BLaER1 (cell line): ENCODE measurements at regions not wholly inside any gene's neighbourhood (a gene's known extent, or its start where the extent isn't known, plus 50 kb on each side); places are given as distances from the start of the nearest gene placed in this dataset.
"Not testable (repeated sequence)": the region's sequence is repeated elsewhere in the genome, so short reads cannot be mapped to it uniquely, and the experiment has no call there.

Experiments used
- H3K27ac ChIP-seq: shearing (Covaris generic); formaldehyde crosslinking; 2 replicates; pipeline ENCODE4 v1.8.1; 2022
- H3K27me3 ChIP-seq: shearing (Covaris generic); formaldehyde crosslinking; 2 replicates; pipeline ENCODE4 v1.8.1; 2022
- H3K36me3 ChIP-seq: shearing (Covaris generic); formaldehyde crosslinking; 2 replicates; pipeline ENCODE4 v1.8.1; 2022
- H3K4me1 ChIP-seq: shearing (Covaris generic); formaldehyde crosslinking; 2 replicates; pipeline ENCODE4 v1.8.1; 2022
- H3K4me2 ChIP-seq: shearing (Covaris generic); formaldehyde crosslinking; 2 replicates; pipeline ENCODE4 v1.8.1; 2022
- H3K4me3 ChIP-seq: shearing (Covaris generic); formaldehyde crosslinking; 2 replicates; pipeline ENCODE4 v1.8.1; 2022
- H3K9ac ChIP-seq: shearing (Covaris generic); formaldehyde crosslinking; 2 replicates; pipeline ENCODE4 v1.8.1; 2022
- H3K9me3 ChIP-seq: shearing (Covaris generic); formaldehyde crosslinking; 2 replicates; pipeline ENCODE4 v1.8.1; 2022
- H4K20me1 ChIP-seq: shearing (Covaris generic); formaldehyde crosslinking; 2 replicates; pipeline ENCODE4 v1.8.1; 2022
- Cebpa-rat ChIP-seq: shearing (Covaris generic); IDR thresholded peaks from 2 replicates; pipeline ENCODE4 v1.8.1; 2022

GRCh38 chr3:62948921-62949320 lies 73.7 kb upstream of the CADPS start:
- Histone ChIP-seq H3K27ac (no peak overlapping the region), H3K27me3 (no peaks in the 10 kb centered on the region), H3K9me3 (no peaks in the 10 kb centered on the region), H3K4me1 (no peaks in the 10 kb centered on the region), H3K4me2 (no peak overlapping the region), H3K36me3 (no peaks in the 10 kb centered on the region), H3K9ac (no peak overlapping the region), H4K20me1 (no peaks in the 10 kb centered on the region), H3K4me3 (no peak overlapping the region)
- no peak for TF ChIP-seq Cebpa-rat

DNA sequence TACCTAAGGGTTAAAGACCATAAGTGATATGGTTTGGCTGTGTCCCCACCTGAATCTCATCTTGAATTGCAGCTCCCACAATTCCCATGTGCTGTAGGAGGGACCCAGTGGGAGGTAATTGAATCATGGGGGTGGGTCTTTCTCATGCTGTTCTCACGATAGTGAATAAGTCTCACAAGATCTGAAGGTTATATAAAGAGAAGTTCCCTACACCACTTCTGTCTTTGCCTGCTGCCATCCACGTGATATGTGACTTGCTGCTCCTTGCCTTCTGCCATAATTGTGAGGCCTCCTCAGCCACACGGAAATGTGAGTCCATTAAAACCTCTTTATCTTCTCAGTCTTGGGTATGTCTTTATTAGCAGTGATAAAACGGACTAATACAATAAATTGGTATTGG lies 75.0 kb upstream of the CADPS start:
- Histone ChIP-seq H3K27me3 (no peaks in the 10 kb centered on the region), H3K4me2 (no peak overlapping the region), H3K4me3 (no peak overlapping the region), H4K20me1 (no peaks in the 10 kb centered on the region), H3K27ac (no peak overlapping the region), H3K36me3 (no peaks in the 10 kb centered on the region), H3K4me1 (peaks cover 7% of the 10 kb centered on the region; the same call in 1 of the 2 replicates), H3K9me3 (no peaks in the 10 kb centered on the region), H3K9ac (no peak overlapping the region)
- no peak for TF ChIP-seq Cebpa-rat

DNA sequence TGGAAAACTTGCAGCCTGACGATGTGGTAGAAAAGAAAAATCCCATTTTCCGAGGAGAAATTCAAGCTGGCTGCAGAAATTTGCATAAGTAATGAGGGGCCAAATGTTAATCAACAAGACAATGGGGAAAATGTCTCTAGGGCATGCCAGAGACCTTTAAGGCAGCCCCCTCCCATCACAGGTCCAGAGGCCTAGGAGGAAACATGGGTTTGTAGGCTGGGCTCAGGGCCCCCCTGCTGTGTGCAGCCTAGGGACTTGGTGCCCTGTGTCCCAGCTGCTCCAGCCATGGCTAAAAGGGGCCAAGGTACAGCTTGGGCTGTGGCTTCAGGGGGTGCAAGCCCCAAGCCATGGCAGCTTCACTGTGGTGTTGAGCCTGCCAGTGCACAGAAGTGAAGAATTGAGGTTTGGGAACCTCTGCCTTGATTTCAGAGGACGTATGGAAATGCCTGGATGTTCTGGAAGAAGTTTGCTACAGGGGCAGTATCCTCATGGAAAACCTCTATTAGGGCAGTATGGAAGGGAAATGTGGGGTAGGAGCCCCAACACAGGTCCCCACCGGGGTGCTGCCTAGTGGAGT lies 75.9 kb upstream of the CADPS start:
- no peak overlapping the region for H3K27ac ChIP-seq
- no peak for TF ChIP-seq Cebpa-rat
- no peaks in the 10 kb centered on the region for H3K27me3 ChIP-seq
- peaks cover 7% of the 10 kb centered on the region; the same call in 1 of the 2 replicates for H3K4me1 ChIP-seq
- no peaks in the 10 kb centered on the region for H3K36me3 ChIP-seq
- H3K4me2 ChIP-seq, result no peak overlapping the region
- H3K9me3 ChIP-seq, result no peaks in the 10 kb centered on the region
- H4K20me1 ChIP-seq, result no peaks in the 10 kb centered on the region
- no peak overlapping the region for H3K9ac ChIP-seq
- no peak overlapping the region for H3K4me3 ChIP-seq

DNA sequence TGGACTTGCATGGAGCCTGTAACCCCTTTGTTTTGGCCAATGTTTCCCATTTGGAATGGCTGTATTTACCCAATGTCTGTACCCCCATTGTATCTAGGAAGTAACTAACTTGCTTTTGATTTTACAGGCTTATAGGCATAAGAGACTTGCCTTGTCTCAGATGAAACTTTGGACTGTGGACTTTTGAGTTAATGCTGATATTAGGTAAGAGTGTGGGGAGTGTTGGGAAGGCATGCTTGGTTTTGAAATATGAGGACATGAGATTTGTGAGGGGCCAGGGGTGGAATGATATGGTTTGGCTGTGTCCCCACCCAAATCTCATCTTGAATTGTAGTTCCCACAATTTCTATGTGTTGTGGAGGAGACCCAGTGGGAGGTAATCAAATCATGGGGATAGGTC lies 76.7 kb upstream of the CADPS start:
- not testable (repeated sequence) for H3K4me1 ChIP-seq, H4K20me1 ChIP-seq, H3K9ac ChIP-seq, H3K27me3 ChIP-seq, H3K27ac ChIP-seq, H3K4me3 ChIP-seq, H3K9me3 ChIP-seq, H3K36me3 ChIP-seq, H3K4me2 ChIP-seq

- TF ChIP-seq Cebpa-rat, result no peak
- Histone ChIP-seq H3K9me3 (no peaks in the 10 kb centered on the region), H3K27ac (no peak overlapping the region), H3K4me2 (no peak overlapping the region), H3K9ac (no peak overlapping the region), H3K27me3 (no peaks in the 10 kb centered on the region), H3K4me1 (peaks cover 7% of the 10 kb centered on the region; the same call in 1 of the 2 replicates), H3K36me3 (no peaks in the 10 kb centered on the region), H3K4me3 (no peak overlapping the region), H4K20me1 (no peaks in the 10 kb centered on the region)
Measured at GRCh38 chr3:62954580-62954979, 79.4 kb upstream of the CADPS start.

GRCh38 chr3:62955126-62955525 lies 79.9 kb upstream of the CADPS start:
- Histone ChIP-seq H3K36me3 (no peaks in the 10 kb centered on the region), H3K27me3 (no peaks in the 10 kb centered on the region), H4K20me1 (no peaks in the 10 kb centered on the region), H3K4me1 (peaks cover 7% of the 10 kb centered on the region; the same call in 1 of the 2 replicates), H3K27ac (no peak overlapping the region), H3K9me3 (no peaks in the 10 kb centered on the region), H3K9ac (no peak overlapping the region), H3K4me2 (no peak overlapping the region), H3K4me3 (no peak overlapping the region)
- TF ChIP-seq Cebpa-rat, result no peak

DNA sequence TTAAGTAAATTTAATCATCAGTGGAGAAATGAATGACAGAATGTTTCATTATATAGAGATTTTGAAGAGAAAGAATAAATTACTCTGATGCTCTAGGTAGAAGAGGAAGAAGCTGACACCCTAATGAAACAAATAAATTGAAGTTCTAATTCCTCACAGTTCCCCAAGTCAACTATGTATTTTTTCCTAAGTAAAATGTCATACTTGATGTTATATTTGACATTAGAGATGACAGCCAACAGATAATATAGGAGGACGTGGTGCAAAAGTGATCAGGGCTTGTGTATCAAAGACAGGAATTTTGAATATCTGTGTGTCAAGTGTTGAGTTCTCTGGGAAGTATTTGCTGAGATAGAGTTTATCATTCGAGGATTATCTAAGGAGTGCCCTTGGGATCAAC lies 81.2 kb upstream of the CADPS start:
- no peaks in the 10 kb centered on the region for H3K36me3 ChIP-seq
- no peak overlapping the region for H3K4me2 ChIP-seq
- peaks cover 7% of the 10 kb centered on the region; the same call in 1 of the 2 replicates for H3K4me1 ChIP-seq
- no peak overlapping the region for H3K27ac ChIP-seq
- H4K20me1 ChIP-seq, result no peaks in the 10 kb centered on the region
- H3K9ac ChIP-seq, result no peak overlapping the region
- H3K9me3 ChIP-seq, result no peaks in the 10 kb centered on the region
- H3K4me3 ChIP-seq, result no peak overlapping the region
- no peak for TF ChIP-seq Cebpa-rat
- H3K27me3 ChIP-seq, result no peaks in the 10 kb centered on the region

GRCh38 chr3:62961874-62962556 lies 86.8 kb upstream of the CADPS start:
- Histone ChIP-seq H3K4me1 (no peaks in the 10 kb centered on the region), H3K9ac (no peak overlapping the region), H4K20me1 (no peaks in the 10 kb centered on the region), H3K27ac (no peak overlapping the region), H3K4me3 (no peak overlapping the region), H3K36me3 (no peaks in the 10 kb centered on the region), H3K27me3 (no peaks in the 10 kb centered on the region), H3K4me2 (no peak overlapping the region), H3K9me3 (no peaks in the 10 kb centered on the region)
- TF ChIP-seq Cebpa-rat, result no peak

GRCh38 chr3:62962714-62963113 lies 87.5 kb upstream of the CADPS start:
- TF ChIP-seq Cebpa-rat, result no peak
- Histone ChIP-seq H3K4me2 (no peak overlapping the region), H3K9me3 (no peaks in the 10 kb centered on the region), H3K4me3 (no peak overlapping the region), H3K9ac (no peak overlapping the region), H3K4me1 (no peaks in the 10 kb centered on the region), H3K27me3 (no peaks in the 10 kb centered on the region), H4K20me1 (no peaks in the 10 kb centered on the region), H3K27ac (no peak overlapping the region), H3K36me3 (no peaks in the 10 kb centered on the region)

GRCh38 chr3:62965311-62965710 lies 90.1 kb upstream of the CADPS start:
- Histone ChIP-seq H3K27ac (no peak overlapping the region), H3K36me3 (no peaks in the 10 kb centered on the region), H3K9me3 (no peaks in the 10 kb centered on the region), H3K9ac (no peak overlapping the region), H4K20me1 (no peaks in the 10 kb centered on the region), H3K4me3 (no peak overlapping the region), H3K4me1 (no peaks in the 10 kb centered on the region), H3K4me2 (no peak overlapping the region), H3K27me3 (no peaks in the 10 kb centered on the region)
- TF ChIP-seq Cebpa-rat, result no peak
